ENCODE measurements at regions not wholly inside any gene's neighbourhood (a gene's known extent, or its start where the extent isn't known, plus 50 kb on each side); places are given as distances from the start of the nearest gene placed in this dataset.

DNA sequence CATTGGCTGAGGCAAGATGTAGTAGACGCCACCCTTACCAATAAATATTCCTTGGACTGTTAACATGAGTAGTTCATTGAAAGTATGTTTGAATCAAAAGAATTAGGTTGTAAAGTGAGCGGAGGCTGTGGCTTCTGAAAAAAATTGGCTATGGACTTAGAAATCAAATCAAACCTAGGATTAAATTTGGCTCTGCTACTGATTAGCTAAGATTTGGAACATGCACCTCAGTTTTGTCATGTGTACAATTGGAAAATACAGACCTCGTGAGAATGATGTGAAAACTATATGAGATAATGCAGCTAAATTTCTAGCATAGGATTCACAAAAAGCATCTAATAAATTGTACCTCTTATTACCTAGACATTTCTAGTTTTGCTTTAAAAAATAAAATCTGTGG lies 85.3 kb upstream of the USP25 start:
- H3K4me1 ChIP-seq (ENCODE audit: control insufficient read depth, insufficient read depth, low read length), result no peaks in the 10 kb centered on the region
- in situ Hi-C loops (cut with MboI; ENCODE audit: low sequenced_read_pairs) (no loop called here), intact Hi-C loops (cut with micrococcal nuclease) (no loop called here), dilution Hi-C loops (cut with HindIII; ENCODE audit: low sequenced_read_pairs, unreplicated experiment) (no loop called here)
- no peaks in the 10 kb centered on the region for H3K79me1 ChIP-seq (ENCODE audit: low read depth in 1 of 2, low read length in 2 of 2)
- no peak overlapping the region for H3K56ac ChIP-seq (ENCODE audit: extremely low read depth, insufficient read depth, low read length)
- H3K4me2 ChIP-seq (ENCODE audit: low read depth, low read length), result no peak overlapping the region
- no peak overlapping the region for H2AFZ ChIP-seq (replicated peaks; ENCODE audit: low read length, poor library complexity)
- no peak for DNase-seq
- no peak overlapping the region for H4K5ac ChIP-seq (ENCODE audit: low read depth, low read length)
- H3K4me3 ChIP-seq (ENCODE audit: insufficient read depth, low read depth, low read length), result no peak overlapping the region
- 83% methylated on average over 1 of the region's 3 CpGs; no CpG with 5 or more reads in 1 of the 2 experiments for WGBS, 2 experiments (ENCODE audit: extremely low coverage in 2 of 2, insufficient read length in 1 of 2)
- H2BK15ac ChIP-seq (ENCODE audit: low read depth, low read length), result no peak overlapping the region
- no peak overlapping the region for H4K91ac ChIP-seq (ENCODE audit: insufficient read depth, low read depth, low read length)
- H2BK5ac ChIP-seq (ENCODE audit: low read depth, low read length, poor library complexity, severe bottlenecking), result no peak overlapping the region
- no peak overlapping the region for H2BK20ac ChIP-seq (ENCODE audit: low read depth, low read length)
- no peaks in the 10 kb centered on the region for H4K20me1 ChIP-seq (ENCODE audit: insufficient read depth, low read length)
- no peak overlapping the region for H2BK120ac ChIP-seq (ENCODE audit: low read depth, low read length)
- H3K36me3 ChIP-seq (ENCODE audit: control insufficient read depth, insufficient read depth, low read length), result no peaks in the 10 kb centered on the region
- H3K27me3 ChIP-seq (ENCODE audit: control insufficient read depth, insufficient read depth, low read length), result no peaks in the 10 kb centered on the region; the same call in 1 of the 2 replicates
- TF ChIP-seq CHD1 (IDR thresholded peaks at IDR 0.05; ENCODE audit: low read depth, low read length), result no peak
- TF ChIP-seq BHLHE40 (IDR thresholded peaks at IDR 0.05; ENCODE audit: low read depth, low read length), result no peak
- no peak for TF ChIP-seq MAFK (IDR thresholded peaks at IDR 0.05; ENCODE audit: low read depth, low read length)
- TF ChIP-seq MXI1 (IDR thresholded peaks at IDR 0.05; ENCODE audit: borderline replicate concordance, low read depth, low read length), result no peak
- TF ChIP-seq SMC3 (IDR thresholded peaks at IDR 0.05; ENCODE audit: low read depth, low read length), result no peak
- TF ChIP-seq CEBPB (IDR thresholded peaks at IDR 0.05; ENCODE audit: low read depth, low read length), result no peak
- TF ChIP-seq NFE2L2 (IDR thresholded peaks at IDR 0.05; ENCODE audit: low read depth, low read length), result no peak
- TF ChIP-seq, protein P1, sequence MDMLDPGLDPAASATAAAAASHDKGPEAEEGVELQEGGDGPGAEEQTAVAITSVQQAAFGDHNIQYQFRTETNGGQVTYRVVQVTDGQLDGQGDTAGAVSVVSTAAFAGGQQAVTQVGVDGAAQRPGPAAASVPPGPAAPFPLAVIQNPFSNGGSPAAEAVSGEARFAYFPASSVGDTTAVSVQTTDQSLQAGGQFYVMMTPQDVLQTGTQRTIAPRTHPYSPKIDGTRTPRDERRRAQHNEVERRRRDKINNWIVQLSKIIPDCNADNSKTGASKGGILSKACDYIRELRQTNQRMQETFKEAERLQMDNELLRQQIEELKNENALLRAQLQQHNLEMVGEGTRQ (IDR thresholded peaks at IDR 0.05; ENCODE audit: low read depth, low read length), result no peak
- TF ChIP-seq ELK1 (IDR thresholded peaks at IDR 0.05; ENCODE audit: borderline replicate concordance, low read depth, low read length), result no peak
- TF ChIP-seq POLR2A (IDR thresholded peaks at IDR 0.05; ENCODE audit: low read depth, low read length), result no peak
- no peak for TF ChIP-seq RAD21 (IDR thresholded peaks at IDR 0.05; ENCODE audit: low read length)
- no peak for TF ChIP-seq MAZ (IDR thresholded peaks at IDR 0.05; ENCODE audit: borderline replicate concordance, low read depth, low read length)
- no peak for TF ChIP-seq FOS (IDR thresholded peaks at IDR 0.05; ENCODE audit: low read depth, low read length)
- no peak for TF ChIP-seq RFX5 (IDR thresholded peaks at IDR 0.05; ENCODE audit: low read depth, low read length)
- no peak for TF ChIP-seq RCOR1 (IDR thresholded peaks at IDR 0.05; ENCODE audit: insufficient replicate concordance, low read length)
- TF ChIP-seq, protein P2, sequence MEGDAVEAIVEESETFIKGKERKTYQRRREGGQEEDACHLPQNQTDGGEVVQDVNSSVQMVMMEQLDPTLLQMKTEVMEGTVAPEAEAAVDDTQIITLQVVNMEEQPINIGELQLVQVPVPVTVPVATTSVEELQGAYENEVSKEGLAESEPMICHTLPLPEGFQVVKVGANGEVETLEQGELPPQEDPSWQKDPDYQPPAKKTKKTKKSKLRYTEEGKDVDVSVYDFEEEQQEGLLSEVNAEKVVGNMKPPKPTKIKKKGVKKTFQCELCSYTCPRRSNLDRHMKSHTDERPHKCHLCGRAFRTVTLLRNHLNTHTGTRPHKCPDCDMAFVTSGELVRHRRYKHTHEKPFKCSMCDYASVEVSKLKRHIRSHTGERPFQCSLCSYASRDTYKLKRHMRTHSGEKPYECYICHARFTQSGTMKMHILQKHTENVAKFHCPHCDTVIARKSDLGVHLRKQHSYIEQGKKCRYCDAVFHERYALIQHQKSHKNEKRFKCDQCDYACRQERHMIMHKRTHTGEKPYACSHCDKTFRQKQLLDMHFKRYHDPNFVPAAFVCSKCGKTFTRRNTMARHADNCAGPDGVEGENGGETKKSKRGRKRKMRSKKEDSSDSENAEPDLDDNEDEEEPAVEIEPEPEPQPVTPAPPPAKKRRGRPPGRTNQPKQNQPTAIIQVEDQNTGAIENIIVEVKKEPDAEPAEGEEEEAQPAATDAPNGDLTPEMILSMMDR (conservative IDR thresholded peaks at IDR 0.05; ENCODE audit: low read depth, low read length), result no peak
- no peak overlapping the region for H3K4ac ChIP-seq (ENCODE audit: low read depth, low read length)
- H4K8ac ChIP-seq (ENCODE audit: low read depth in 2 of 2, low read length in 2 of 2), result no peak overlapping the region
- no peak for ATAC-seq (ENCODE audit: low read depth)
- H2AK9ac ChIP-seq (replicated peaks; ENCODE audit: low read depth, low read length, poor library complexity), result no peak overlapping the region
- no peak overlapping the region for H3K27ac ChIP-seq (ENCODE audit: insufficient read depth, low read length)
- H3K23ac ChIP-seq (ENCODE audit: low read depth, low read length), result no peak overlapping the region
- H2AK5ac ChIP-seq (ENCODE audit: low read depth, low read length), result no peak overlapping the region
- H3K9me1 ChIP-seq (ENCODE audit: insufficient read depth, low read length), result no peaks in the 10 kb centered on the region
- H3K9ac ChIP-seq (ENCODE audit: low read depth, low read length), result no peak overlapping the region
- no TSS peak for BruUV-seq (replicated peaks)
- H3K9me3 ChIP-seq (ENCODE audit: control insufficient read depth, insufficient read depth, low read length), result no peaks in the 10 kb centered on the region
- ChIA-PET POLR2A (ENCODE audit: unreplicated experiment) (no interaction called here), CTCF (no interaction called here)
- H3K18ac ChIP-seq (ENCODE audit: low read depth, low read length), result no peak overlapping the region
- no peak overlapping the region for H3K14ac ChIP-seq (replicated peaks; ENCODE audit: low read depth, low read length)

Data from IMR-90 (cell line).